PC-9 (cell line): ENCODE measurements at regions not wholly inside any gene's neighbourhood (a gene's known extent, or its start where the extent isn't known, plus 50 kb on each side); places are given as distances from the start of the nearest gene placed in this dataset.

Experiments
- BruUV-seq: library from RNA; stranded (reverse); fragments of 400-500 nt; replicated peaks from 2 replicates; lab custom pipeline; 2021; lab: Mats Ljungman, UMichigan
- CTCF ChIA-PET: fragments of 300-600 bp; sonication (Branson Sonifier 250); formaldehyde crosslinking; loops from one replicate; lab custom pipeline; 2022; ENCODE audit warnings: antibody characterized with exemption; lab: Charles Lee
- POLR2A ChIA-PET: fragments of 300-600 bp; sonication (Branson Sonifier 250); formaldehyde crosslinking; loops from one replicate; lab custom pipeline; 2022; ENCODE audit warnings: antibody characterized with exemption; ENCODE audit not compliant: unreplicated experiment; lab: Charles Lee
- DNase-seq, 2 experiments: peaks; one replicate each; pipeline versions ENCODE4 v3.0.0 to v3.0.0-alpha.2; 2015 to 2022; ENCODE audit warnings: mixed read lengths in 1 of 2
- H2AFZ ChIP-seq: fragments of 200-600 bp; sonication (generic); 2 replicates; pipeline ENCODE4 v1.8.1; 2017; ENCODE audit warnings: antibody characterized with exemption
- H3F3A ChIP-seq: fragments of 200-600 bp; sonication (generic); 2 replicates; pipeline ENCODE4 v1.8.1; 2017; ENCODE audit warnings: antibody characterized with exemption, mild to moderate bottlenecking, low read depth; ENCODE audit not compliant: insufficient read depth
- H3K27ac ChIP-seq: fragments of 200-600 bp; sonication (generic); 2 replicates; pipeline ENCODE4 v1.6.1; 2016; ENCODE audit warnings: mixed run types
- H3K27me3 ChIP-seq: fragments of 200-600 bp; sonication (generic); 2 replicates; pipeline ENCODE4 v1.6.1; 2016; ENCODE audit warnings: low read depth, mixed run types; ENCODE audit not compliant: insufficient read depth
- H3K36me3 ChIP-seq: fragments of 200-600 bp; sonication (generic); 2 replicates; pipeline ENCODE4 v1.6.1; 2016; ENCODE audit warnings: low read depth, mixed run types
- H3K4me1 ChIP-seq: fragments of 200-600 bp; sonication (generic); replicated peaks from 2 replicates; pipeline ENCODE4 v1.6.1; 2016; ENCODE audit warnings: mixed run types; ENCODE audit not compliant: insufficient read depth
- H3K4me2 ChIP-seq: fragments of 200-600 bp; sonication (generic); 2 replicates; pipeline ENCODE4 v1.6.1; 2017; ENCODE audit warnings: mixed run types
- H3K4me3 ChIP-seq: fragments of 200-600 bp; sonication (generic); 2 replicates; pipeline ENCODE4 v1.6.1; 2016; ENCODE audit warnings: mixed run types
- H3K79me2 ChIP-seq: fragments of 200-600 bp; sonication (generic); 2 replicates; pipeline ENCODE4 v1.6.1; 2017; ENCODE audit warnings: low read depth, mixed run types
- H3K9me2 ChIP-seq: fragments of 200-600 bp; sonication (generic); 2 replicates; pipeline ENCODE4 v1.8.1; 2017; ENCODE audit warnings: mild to moderate bottlenecking; ENCODE audit not compliant: insufficient read depth
- H3K9me3 ChIP-seq: fragments of 200-600 bp; sonication (generic); 2 replicates; pipeline ENCODE4 v1.8.1; 2016; ENCODE audit warnings: low read depth; ENCODE audit not compliant: insufficient read depth
- H4K20me1 ChIP-seq: fragments of 200-600 bp; sonication (generic); 2 replicates; pipeline ENCODE4 v1.8.1; 2017; ENCODE audit not compliant: insufficient read depth
- CTCF ChIP-seq: fragments of 200-600 bp; sonication (generic); conservative IDR thresholded peaks from 2 replicates; pipeline ENCODE4 v1.6.1; 2017; ENCODE audit warnings: mixed run types, antibody characterized with exemption, mild to moderate bottlenecking, moderate library complexity
- EZH2 ChIP-seq: fragments of 200-600 bp; sonication (generic); IDR thresholded peaks from 2 replicates; pipeline ENCODE4 v1.8.0; 2017; ENCODE audit warnings: antibody characterized with exemption, low read depth
- intact Hi-C: fragments of 100-400 bp; cut with micrococcal nuclease; formaldehyde crosslinking; loops from one replicate; pipeline ENCODE4 v1.10.0; 2022; ENCODE audit not compliant: unreplicated experiment

- POLR2A ChIA-PET: no interaction called here
- H3K36me3 ChIP-seq: no peaks in the 10 kb centered on the region
- H3K4me2 ChIP-seq: no peak overlapping the region
- no peaks in the 10 kb centered on the region for H3F3A ChIP-seq
- intact Hi-C loops: no loop called here
- no peak for DNase-seq
- no peaks in the 10 kb centered on the region for H3K79me2 ChIP-seq
- CTCF ChIA-PET: no interaction called here
- no peak overlapping the region for H3K4me3 ChIP-seq
- H3K27me3 ChIP-seq: no peaks in the 10 kb centered on the region
- TF ChIP-seq EZH2: no peak
- no peak for TF ChIP-seq CTCF
- H3K4me1 ChIP-seq: peaks cover 6% of the 10 kb centered on the region; the same call in 1 of the 2 replicates
- H3K9me2 ChIP-seq: no peaks in the 10 kb centered on the region
- no peak overlapping the region for H2AFZ ChIP-seq
- H4K20me1 ChIP-seq: 0 out of 2 replicates have a peak, but pooled peaks cover 5% of the 10 kb centered on the region
- no peaks in the 10 kb centered on the region for H3K9me3 ChIP-seq
- no peak overlapping the region for H3K27ac ChIP-seq
- BruUV-seq: no TSS peak
Observed at GRCh38 chr5:28404363-28405071, 1366.1 kb upstream of the CDH9 start.

GRCh38 chr5:28403846-28404245 lies 1365.5 kb upstream of the CDH9 start:
- intact Hi-C loops: no loop called here
- H4K20me1 ChIP-seq: 0 out of 2 replicates have a peak, but pooled peaks cover 5% of the 10 kb centered on the region
- H3K9me2 ChIP-seq: no peaks in the 10 kb centered on the region
- H3K9me3 ChIP-seq: no peaks in the 10 kb centered on the region
- no peak overlapping the region for H3K4me2 ChIP-seq
- H3K79me2 ChIP-seq: no peaks in the 10 kb centered on the region
- peak in 1 of 2 experiments; percentile 40 for DNase-seq
- H3F3A ChIP-seq: no peaks in the 10 kb centered on the region
- H3K4me3 ChIP-seq: no peak overlapping the region
- H3K27me3 ChIP-seq: no peaks in the 10 kb centered on the region
- peaks cover 6% of the 10 kb centered on the region; the same call in 1 of the 2 replicates for H3K4me1 ChIP-seq
- CTCF ChIA-PET: no interaction called here
- no peaks in the 10 kb centered on the region for H3K36me3 ChIP-seq
- no peak for TF ChIP-seq EZH2
- TF ChIP-seq CTCF: no peak
- BruUV-seq: no TSS peak
- no peak overlapping the region for H3K27ac ChIP-seq
- H2AFZ ChIP-seq: no peak overlapping the region
- POLR2A ChIA-PET: no interaction called here

- TF ChIP-seq CTCF (no peak), EZH2 (no peak)
- Histone ChIP-seq H3K36me3 (no peaks in the 10 kb centered on the region), H3K9me3 (no peaks in the 10 kb centered on the region), H3K27ac (no peak overlapping the region), H3F3A (no peaks in the 10 kb centered on the region), H2AFZ (no peak overlapping the region), H3K9me2 (no peaks in the 10 kb centered on the region), H3K4me1 (peaks cover 3% of the 10 kb centered on the region; the same call in 1 of the 2 replicates), H4K20me1 (0 out of 2 replicates have a peak, but pooled peaks cover 5% of the 10 kb centered on the region), H3K4me2 (no peak overlapping the region), H3K4me3 (no peak overlapping the region), H3K27me3 (no peaks in the 10 kb centered on the region), H3K79me2 (no peaks in the 10 kb centered on the region)
- ChIA-PET POLR2A (no interaction called here), CTCF (no interaction called here)
- no peak for DNase-seq
- intact Hi-C loops: no loop called here
- no TSS peak for BruUV-seq
Observed at GRCh38 chr5:28402590-28403301, 1364.4 kb upstream of the CDH9 start.
